IPS-18a (cell line): ENCODE measurements at regions not wholly inside any gene's neighbourhood (a gene's known extent, or its start where the extent isn't known, plus 50 kb on each side); places are given as distances from the start of the nearest gene placed in this dataset.
"Not testable (repeated sequence)": the region's sequence is repeated elsewhere in the genome, so short reads cannot be mapped to it uniquely, and the experiment has no call there.

Source experiments
- H3K27ac ChIP-seq: one replicate; pipeline ENCODE4 v1.5.1; 2013; ENCODE audit warnings: low read length
- H3K27me3 ChIP-seq: one replicate; pipeline ENCODE4 v1.6.1; 2013; ENCODE audit warnings: mild to moderate bottlenecking, low read length; ENCODE audit not compliant: control insufficient read depth, insufficient read depth
- H3K36me3 ChIP-seq: one replicate; pipeline ENCODE4 v1.6.1; 2013; ENCODE audit warnings: low read depth, low read length; ENCODE audit not compliant: control insufficient read depth
- H3K4me1 ChIP-seq: one replicate; pipeline ENCODE4 v1.6.1; 2013; ENCODE audit warnings: low read depth, low read length; ENCODE audit not compliant: control insufficient read depth
- H3K4me3 ChIP-seq: one replicate; pipeline ENCODE4 v1.5.1; 2013; ENCODE audit warnings: low read length
- H3K9ac ChIP-seq: one replicate; pipeline ENCODE4 v1.6.1; 2013; ENCODE audit warnings: mild to moderate bottlenecking, low read length, moderate library complexity
- H3K9me3 ChIP-seq: one replicate; pipeline ENCODE4 v1.6.1; 2013; ENCODE audit warnings: low read depth, low read length; ENCODE audit not compliant: control insufficient read depth

GRCh38 chr11:92111287-92111686 is 113.3 kb upstream of the FAT3 start:
- no peak overlapping the region for H3K9ac ChIP-seq
- H3K27ac ChIP-seq, result no peak overlapping the region
- H3K36me3 ChIP-seq, result no peaks in the 10 kb centered on the region
- peaks cover 5% of the 10 kb centered on the region for H3K4me1 ChIP-seq
- no peaks in the 10 kb centered on the region for H3K27me3 ChIP-seq
- H3K4me3 ChIP-seq, result no peak overlapping the region
- peaks cover 7% of the 10 kb centered on the region for H3K9me3 ChIP-seq

GRCh38 chr11:92109466-92109865 is 115.2 kb upstream of the FAT3 start:
- Histone ChIP-seq H3K9me3 (peaks cover 7% of the 10 kb centered on the region), H3K27me3 (no peaks in the 10 kb centered on the region), H3K36me3 (no peaks in the 10 kb centered on the region), H3K9ac (no peak overlapping the region), H3K27ac (no peak overlapping the region), H3K4me1 (peaks cover 8% of the 10 kb centered on the region), H3K4me3 (no peak overlapping the region)

GRCh38 chr11:92107331-92107730 is 117.3 kb upstream of the FAT3 start:
- Histone ChIP-seq H3K4me3 (no peak overlapping the region), H3K36me3 (no peaks in the 10 kb centered on the region), H3K9ac (no peak overlapping the region), H3K27ac (no peak overlapping the region), H3K9me3 (no peaks in the 10 kb centered on the region), H3K27me3 (no peaks in the 10 kb centered on the region), H3K4me1 (peaks cover 16% of the 10 kb centered on the region)

- no peak overlapping the region for H3K9ac ChIP-seq
- H3K27me3 ChIP-seq, result no peaks in the 10 kb centered on the region
- H3K4me3 ChIP-seq, result no peak overlapping the region
- H3K36me3 ChIP-seq, result no peaks in the 10 kb centered on the region
- no peak overlapping the region for H3K27ac ChIP-seq
- H3K9me3 ChIP-seq, result no peaks in the 10 kb centered on the region
- peaks cover 17% of the 10 kb centered on the region for H3K4me1 ChIP-seq
Observed at GRCh38 chr11:92104349-92104748, 120.3 kb upstream of the FAT3 start.

GRCh38 chr11:92101920-92102319 is 122.7 kb upstream of the FAT3 start:
- H3K4me3 ChIP-seq, result no peak overlapping the region
- no peak overlapping the region for H3K27ac ChIP-seq
- H3K27me3 ChIP-seq, result no peaks in the 10 kb centered on the region
- H3K36me3 ChIP-seq, result no peaks in the 10 kb centered on the region
- H3K9ac ChIP-seq, result no peak overlapping the region
- no peaks in the 10 kb centered on the region for H3K9me3 ChIP-seq
- H3K4me1 ChIP-seq, result peaks cover 16% of the 10 kb centered on the region

GRCh38 chr11:92099183-92099582 is 125.4 kb upstream of the FAT3 start:
- no peak overlapping the region for H3K27ac ChIP-seq
- peaks cover 10% of the 10 kb centered on the region for H3K4me1 ChIP-seq
- no peaks in the 10 kb centered on the region for H3K36me3 ChIP-seq
- no peaks in the 10 kb centered on the region for H3K27me3 ChIP-seq
- no peaks in the 10 kb centered on the region for H3K9me3 ChIP-seq
- no peak overlapping the region for H3K9ac ChIP-seq
- H3K4me3 ChIP-seq, result no peak overlapping the region

- no peaks in the 10 kb centered on the region for H3K9me3 ChIP-seq
- H3K4me1 ChIP-seq, result peaks cover 5% of the 10 kb centered on the region
- no peak overlapping the region for H3K9ac ChIP-seq
- H3K4me3 ChIP-seq, result no peak overlapping the region
- no peak overlapping the region for H3K27ac ChIP-seq
- H3K36me3 ChIP-seq, result no peaks in the 10 kb centered on the region
- no peaks in the 10 kb centered on the region for H3K27me3 ChIP-seq
Observed at GRCh38 chr11:92098172-92098571, 126.4 kb upstream of the FAT3 start.

- no peaks in the 10 kb centered on the region for H3K4me1 ChIP-seq
- no peaks in the 10 kb centered on the region for H3K9me3 ChIP-seq
- H3K27me3 ChIP-seq, result no peaks in the 10 kb centered on the region
- H3K4me3 ChIP-seq, result no peak overlapping the region
- H3K9ac ChIP-seq, result no peak overlapping the region
- H3K36me3 ChIP-seq, result no peaks in the 10 kb centered on the region
- no peak overlapping the region for H3K27ac ChIP-seq
Observed at GRCh38 chr11:92087725-92088537, 136.7 kb upstream of the FAT3 start.

- no peaks in the 10 kb centered on the region for H3K36me3 ChIP-seq
- H3K4me1 ChIP-seq, result no peaks in the 10 kb centered on the region
- no peak overlapping the region for H3K4me3 ChIP-seq
- no peak overlapping the region for H3K27ac ChIP-seq
- no peaks in the 10 kb centered on the region for H3K27me3 ChIP-seq
- H3K9ac ChIP-seq, result no peak overlapping the region
- no peaks in the 10 kb centered on the region for H3K9me3 ChIP-seq
Observed at GRCh38 chr11:92083123-92083522, 141.5 kb upstream of the FAT3 start.

GRCh38 chr11:92082652-92083051 is 142.0 kb upstream of the FAT3 start:
- no peaks in the 10 kb centered on the region for H3K4me1 ChIP-seq
- H3K27me3 ChIP-seq, result no peaks in the 10 kb centered on the region
- H3K9ac ChIP-seq, result no peak overlapping the region
- H3K4me3 ChIP-seq, result no peak overlapping the region
- no peak overlapping the region for H3K27ac ChIP-seq
- H3K36me3 ChIP-seq, result no peaks in the 10 kb centered on the region
- no peaks in the 10 kb centered on the region for H3K9me3 ChIP-seq

- H3K27ac ChIP-seq, H3K36me3 ChIP-seq, H3K4me1 ChIP-seq, H3K9me3 ChIP-seq, H3K9ac ChIP-seq, H3K4me3 ChIP-seq, H3K27me3 ChIP-seq: not testable (repeated sequence)
Observed at GRCh38 chr11:92074498-92074897, 150.1 kb upstream of the FAT3 start.

- Histone ChIP-seq H3K4me1 (no peaks in the 10 kb centered on the region), H3K9me3 (peaks cover 9% of the 10 kb centered on the region), H3K4me3 (no peak overlapping the region), H3K9ac (no peak overlapping the region), H3K27me3 (no peaks in the 10 kb centered on the region), H3K36me3 (no peaks in the 10 kb centered on the region), H3K27ac (no peak overlapping the region)
Observed at GRCh38 chr11:92071660-92072059, 153.0 kb upstream of the FAT3 start.
